ENCODE measurements at regions not wholly inside any gene's neighbourhood (a gene's known extent, or its start where the extent isn't known, plus 50 kb on each side); places are given as distances from the start of the nearest gene placed in this dataset.

DNA sequence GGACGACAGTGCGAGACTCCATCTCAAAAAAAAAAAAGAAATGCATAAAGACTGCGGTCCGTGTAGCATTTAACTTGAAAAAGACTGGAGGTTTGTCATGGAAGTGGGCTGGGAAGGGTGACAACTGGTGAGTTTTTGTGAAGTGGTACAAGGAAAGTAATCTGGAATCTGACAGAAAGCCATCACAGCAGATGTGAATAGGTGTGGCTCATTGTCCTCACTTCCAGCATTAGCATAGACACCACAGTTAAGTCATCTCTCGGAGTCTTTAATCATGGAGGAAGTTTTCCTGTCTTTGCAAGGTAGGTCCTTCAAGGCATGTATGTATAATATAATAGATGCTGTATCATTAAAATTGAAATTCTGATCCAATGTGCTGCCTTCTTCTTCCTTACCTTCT lies 453.2 kb downstream of the TFAP2A start (continued):
- TF ChIP-seq, protein P1, sequence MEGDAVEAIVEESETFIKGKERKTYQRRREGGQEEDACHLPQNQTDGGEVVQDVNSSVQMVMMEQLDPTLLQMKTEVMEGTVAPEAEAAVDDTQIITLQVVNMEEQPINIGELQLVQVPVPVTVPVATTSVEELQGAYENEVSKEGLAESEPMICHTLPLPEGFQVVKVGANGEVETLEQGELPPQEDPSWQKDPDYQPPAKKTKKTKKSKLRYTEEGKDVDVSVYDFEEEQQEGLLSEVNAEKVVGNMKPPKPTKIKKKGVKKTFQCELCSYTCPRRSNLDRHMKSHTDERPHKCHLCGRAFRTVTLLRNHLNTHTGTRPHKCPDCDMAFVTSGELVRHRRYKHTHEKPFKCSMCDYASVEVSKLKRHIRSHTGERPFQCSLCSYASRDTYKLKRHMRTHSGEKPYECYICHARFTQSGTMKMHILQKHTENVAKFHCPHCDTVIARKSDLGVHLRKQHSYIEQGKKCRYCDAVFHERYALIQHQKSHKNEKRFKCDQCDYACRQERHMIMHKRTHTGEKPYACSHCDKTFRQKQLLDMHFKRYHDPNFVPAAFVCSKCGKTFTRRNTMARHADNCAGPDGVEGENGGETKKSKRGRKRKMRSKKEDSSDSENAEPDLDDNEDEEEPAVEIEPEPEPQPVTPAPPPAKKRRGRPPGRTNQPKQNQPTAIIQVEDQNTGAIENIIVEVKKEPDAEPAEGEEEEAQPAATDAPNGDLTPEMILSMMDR (IDR thresholded peaks at IDR 0.05 in 2 of 3, conservative IDR thresholded peaks at IDR 0.05 in 1 of 3; ENCODE audit: borderline replicate concordance in 1 of 3, insufficient read depth in 1 of 3, low read depth in 2 of 3, low read length in 2 of 3): no peak

DNA sequence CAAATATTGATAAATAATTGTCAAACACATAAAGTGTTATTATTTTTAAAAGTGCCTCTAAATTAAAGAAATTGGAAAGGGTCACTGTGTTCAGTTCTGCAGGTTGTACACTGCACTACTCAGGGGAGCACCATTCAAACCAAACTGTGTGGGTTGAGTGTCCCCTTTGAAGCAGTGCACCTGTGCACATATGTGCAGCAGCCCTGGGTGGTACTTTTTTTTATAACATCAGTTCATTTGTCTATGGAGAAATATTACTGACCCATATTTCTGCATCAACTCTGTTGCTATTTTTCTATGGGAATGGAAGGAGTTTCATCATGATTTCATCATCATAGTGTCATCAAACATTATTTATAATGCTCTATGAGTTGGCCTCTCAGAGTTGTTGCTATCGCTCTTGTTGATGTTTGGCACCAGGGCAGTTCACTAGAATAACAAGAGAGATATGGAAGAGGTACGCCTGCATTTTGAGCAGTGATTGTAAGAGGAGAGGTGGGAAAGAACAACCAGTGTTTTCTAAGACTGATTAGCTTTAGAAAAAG lies 457.6 kb downstream of the TFAP2A start:
- RAD21 ChIA-PET (ENCODE audit: low non-redundant PET in 1 of 2, low total read pairs in 2 of 2, uncharacterized antibody in 2 of 2, unreplicated experiment in 2 of 2): no interaction called here
- BruUV-seq (replicated peaks): no TSS peak

More for the DNA sequence above, 457.6 kb downstream of the TFAP2A start:
- DNase-seq (ENCODE audit: low read depth, low spot score) (no peak), ATAC-seq (no peak)
- no peak for TF ChIP-seq EZH2phosphoT487 (IDR thresholded peaks at IDR 0.05; ENCODE audit: borderline replicate concordance)
- no peak for TF ChIP-seq YY1 (IDR thresholded peaks at IDR 0.05; ENCODE audit: extremely low read depth, insufficient replicate concordance, low read depth, low read length)
- TF ChIP-seq, protein P2, sequence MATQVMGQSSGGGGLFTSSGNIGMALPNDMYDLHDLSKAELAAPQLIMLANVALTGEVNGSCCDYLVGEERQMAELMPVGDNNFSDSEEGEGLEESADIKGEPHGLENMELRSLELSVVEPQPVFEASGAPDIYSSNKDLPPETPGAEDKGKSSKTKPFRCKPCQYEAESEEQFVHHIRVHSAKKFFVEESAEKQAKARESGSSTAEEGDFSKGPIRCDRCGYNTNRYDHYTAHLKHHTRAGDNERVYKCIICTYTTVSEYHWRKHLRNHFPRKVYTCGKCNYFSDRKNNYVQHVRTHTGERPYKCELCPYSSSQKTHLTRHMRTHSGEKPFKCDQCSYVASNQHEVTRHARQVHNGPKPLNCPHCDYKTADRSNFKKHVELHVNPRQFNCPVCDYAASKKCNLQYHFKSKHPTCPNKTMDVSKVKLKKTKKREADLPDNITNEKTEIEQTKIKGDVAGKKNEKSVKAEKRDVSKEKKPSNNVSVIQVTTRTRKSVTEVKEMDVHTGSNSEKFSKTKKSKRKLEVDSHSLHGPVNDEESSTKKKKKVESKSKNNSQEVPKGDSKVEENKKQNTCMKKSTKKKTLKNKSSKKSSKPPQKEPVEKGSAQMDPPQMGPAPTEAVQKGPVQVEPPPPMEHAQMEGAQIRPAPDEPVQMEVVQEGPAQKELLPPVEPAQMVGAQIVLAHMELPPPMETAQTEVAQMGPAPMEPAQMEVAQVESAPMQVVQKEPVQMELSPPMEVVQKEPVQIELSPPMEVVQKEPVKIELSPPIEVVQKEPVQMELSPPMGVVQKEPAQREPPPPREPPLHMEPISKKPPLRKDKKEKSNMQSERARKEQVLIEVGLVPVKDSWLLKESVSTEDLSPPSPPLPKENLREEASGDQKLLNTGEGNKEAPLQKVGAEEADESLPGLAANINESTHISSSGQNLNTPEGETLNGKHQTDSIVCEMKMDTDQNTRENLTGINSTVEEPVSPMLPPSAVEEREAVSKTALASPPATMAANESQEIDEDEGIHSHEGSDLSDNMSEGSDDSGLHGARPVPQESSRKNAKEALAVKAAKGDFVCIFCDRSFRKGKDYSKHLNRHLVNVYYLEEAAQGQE (IDR thresholded peaks at IDR 0.05; ENCODE audit: low read depth): no peak
- no peak for TF ChIP-seq RAD21 (IDR thresholded peaks at IDR 0.05; ENCODE audit: low read depth)
- no peak for TF ChIP-seq ELF1 (IDR thresholded peaks at IDR 0.05; ENCODE audit: borderline replicate concordance, low read depth)
- no peak for TF ChIP-seq ZFX (IDR thresholded peaks at IDR 0.05)
- no peak for TF ChIP-seq JUND (IDR thresholded peaks at IDR 0.05)
- no peak for TF ChIP-seq EGR1 (IDR thresholded peaks at IDR 0.05; ENCODE audit: low read depth)
- no peak for TF ChIP-seq SRF (IDR thresholded peaks at IDR 0.05; ENCODE audit: low read depth)
- TF ChIP-seq CBX3 (IDR thresholded peaks at IDR 0.05; ENCODE audit: low read depth): no peak
- TF ChIP-seq TCF7L2 (IDR thresholded peaks at IDR 0.05; ENCODE audit: borderline replicate concordance, extremely low read depth, insufficient read depth, insufficient read length): no peak
- no peak for TF ChIP-seq SIN3A (IDR thresholded peaks at IDR 0.05; ENCODE audit: low read depth)
- no peak for TF ChIP-seq SP1 (IDR thresholded peaks at IDR 0.05; ENCODE audit: low read depth)
- Histone ChIP-seq H3K27ac (ENCODE audit: low read depth, low read length) (no peak overlapping the region), H3K9ac (ENCODE audit: low read length) (no peak overlapping the region), H3K4me1 (ENCODE audit: control insufficient read depth in 1 of 2, insufficient read depth in 2 of 2, low read length in 2 of 2) (no peaks in the 10 kb centered on the region), H3K4me2 (ENCODE audit: low read length) (no peak overlapping the region), H3K4me3 (replicated peaks in 1 of 2; ENCODE audit: low read depth in 1 of 2, low read length in 2 of 2) (no peak overlapping the region), H4K20me1 (ENCODE audit: insufficient read depth) (no peaks in the 10 kb centered on the region), H3K9me2 (ENCODE audit: insufficient read depth) (no peaks in the 10 kb centered on the region), H3K27me3 (ENCODE audit: insufficient read depth, low read length) (no peaks in the 10 kb centered on the region), H3K79me2 (ENCODE audit: insufficient read depth, low read length) (no peaks in the 10 kb centered on the region), H2AFZ (ENCODE audit: low read depth, low read length, poor library complexity, severe bottlenecking) (no peak overlapping the region), H3K9me3 (ENCODE audit: control insufficient read depth in 1 of 2, insufficient read depth in 1 of 2, low read depth in 1 of 2, low read length in 2 of 2) (no peaks in the 10 kb centered on the region), H3K36me3 (ENCODE audit: control insufficient read depth in 1 of 2, insufficient read depth in 2 of 2, low read length in 2 of 2) (no peaks in the 10 kb centered on the region)
- intact Hi-C loops (cut with micrococcal nuclease): no loop called here
- ChIA-PET CTCF (no interaction called here), POLR2A (no interaction called here)
